GM21786 (cell line): ENCODE measurements at regions not wholly inside any gene's neighbourhood (a gene's known extent, or its start where the extent isn't known, plus 50 kb on each side); places are given as distances from the start of the nearest gene placed in this dataset.

Experiments
- ATAC-seq: cut with Tn5 transposase; IDR thresholded peaks from one replicate; pipeline ENCODE4 v1.9.1; 2021; ENCODE audit not compliant: unreplicated experiment

- no peak for ATAC-seq
These were observed 434.4 kb downstream of the RAP2B start for GRCh38 chr3:153596401-153596800.

- ATAC-seq = no peak
These were observed 437.7 kb downstream of the RAP2B start for GRCh38 chr3:153599685-153600084.

GRCh38 chr3:153600896-153601295 is 438.9 kb downstream of the RAP2B start:
- no peak for ATAC-seq

- ATAC-seq = no peak
These were observed 439.4 kb downstream of the RAP2B start for GRCh38 chr3:153601374-153601853.

GRCh38 chr3:153602801-153603200 is 440.8 kb downstream of the RAP2B start:
- ATAC-seq = no peak

DNA sequence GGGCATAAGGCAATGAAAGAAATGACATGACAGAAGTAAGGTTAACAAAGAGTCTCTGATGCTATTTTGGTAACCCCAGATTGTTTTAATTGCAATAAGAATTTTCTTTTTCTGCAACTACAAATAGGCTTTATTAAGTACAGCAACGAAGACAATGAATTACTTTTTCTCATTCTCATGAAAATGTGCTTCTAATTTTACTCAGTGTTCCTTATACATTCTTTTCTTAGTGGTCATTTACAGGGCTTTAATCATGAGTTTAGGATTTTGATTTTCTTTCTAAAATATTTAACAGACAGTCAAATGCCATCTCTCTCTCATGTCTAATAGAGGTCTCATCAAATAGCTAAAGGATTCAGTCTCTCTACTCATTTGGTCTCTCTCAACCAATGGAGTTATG is 452.1 kb downstream of the RAP2B start:
- ATAC-seq = no peak

GRCh38 chr3:153614563-153614962 is 452.5 kb downstream of the RAP2B start:
- ATAC-seq = no peak

DNA sequence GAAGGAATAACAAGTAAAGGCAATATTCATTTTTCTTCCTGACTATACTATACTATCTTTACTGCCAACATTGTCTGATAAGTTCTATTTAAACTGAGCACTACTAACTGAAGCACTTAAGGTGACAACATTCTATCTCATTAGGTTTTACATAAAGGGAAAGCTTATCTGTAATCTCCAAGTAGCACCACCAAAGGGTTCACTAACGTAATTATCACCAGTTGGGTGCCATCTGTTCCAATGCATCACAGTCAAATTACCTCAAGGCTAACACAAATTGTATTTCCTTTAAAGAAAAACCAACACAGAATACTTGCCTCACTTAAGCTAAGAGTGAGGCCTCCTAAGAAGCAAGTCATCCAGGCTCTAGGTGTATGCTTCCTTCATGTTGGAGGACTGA is 453.8 kb downstream of the RAP2B start:
- no peak for ATAC-seq

GRCh38 chr3:153617463-153617862 is 455.4 kb downstream of the RAP2B start:
- no peak for ATAC-seq

DNA sequence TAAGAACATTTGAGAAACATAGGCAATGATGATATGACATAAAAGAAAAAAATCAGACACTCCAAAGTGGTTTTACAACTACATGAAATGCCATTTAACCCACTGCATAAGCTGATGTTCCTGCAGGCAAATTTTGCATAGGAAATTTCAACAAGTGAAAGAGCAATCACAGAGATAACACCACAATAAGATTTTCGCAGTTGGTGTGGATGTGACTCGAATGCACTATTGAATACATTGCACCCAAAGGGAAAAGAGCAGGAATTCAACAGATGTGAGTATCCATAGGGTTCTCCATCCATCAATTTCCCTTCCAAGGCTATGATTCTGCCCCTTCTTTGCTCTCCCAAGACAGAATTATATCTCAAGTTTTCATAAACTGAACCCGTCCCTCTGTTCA is 456.1 kb downstream of the RAP2B start:
- ATAC-seq = no peak

DNA sequence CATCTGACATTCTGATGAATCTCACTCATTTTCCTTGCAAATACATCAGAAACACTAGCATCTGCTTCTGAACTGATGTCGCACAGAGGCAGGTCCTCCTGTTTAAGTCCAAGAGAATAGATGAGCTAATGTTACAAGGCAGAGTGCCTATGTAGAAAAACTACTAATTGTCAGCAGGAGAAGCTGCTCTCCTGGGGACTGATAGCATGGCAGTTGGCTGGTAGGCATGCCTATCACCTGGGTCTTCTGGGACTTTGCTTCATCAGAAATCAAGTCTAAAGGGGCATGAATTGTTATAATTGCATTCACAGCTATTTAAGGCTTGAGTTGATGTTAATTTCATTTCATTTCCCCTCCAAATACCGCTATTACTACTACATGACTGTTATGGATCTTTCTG is 457.2 kb downstream of the RAP2B start:
- ATAC-seq = no peak

DNA sequence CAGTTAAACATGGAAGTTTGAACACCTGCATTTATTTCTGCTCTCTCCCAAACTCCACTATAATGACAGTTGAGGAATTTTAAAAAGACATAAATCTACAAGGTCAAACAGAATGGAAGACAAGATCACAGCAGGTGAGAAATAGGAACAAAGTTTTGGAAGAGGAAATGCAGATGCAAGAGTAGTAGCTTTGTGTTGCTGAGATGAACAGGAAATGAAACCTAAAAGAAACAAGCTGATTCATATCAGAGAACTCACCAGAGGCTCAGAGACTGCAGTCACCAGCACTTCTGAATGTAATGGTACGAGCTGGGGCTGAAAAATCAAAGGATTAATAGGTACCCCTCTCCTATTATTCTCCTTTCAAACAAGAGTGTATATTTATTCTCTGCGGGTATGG is 459.9 kb downstream of the RAP2B start:
- peak; percentile 99 for ATAC-seq

GRCh38 chr3:153623834-153624233 is 461.8 kb downstream of the RAP2B start:
- no peak for ATAC-seq

- no peak for ATAC-seq
These were observed 462.4 kb downstream of the RAP2B start for GRCh38 chr3:153624310-153625030.

- no peak for ATAC-seq
These were observed 463.5 kb downstream of the RAP2B start for GRCh38 chr3:153625506-153625905.

DNA sequence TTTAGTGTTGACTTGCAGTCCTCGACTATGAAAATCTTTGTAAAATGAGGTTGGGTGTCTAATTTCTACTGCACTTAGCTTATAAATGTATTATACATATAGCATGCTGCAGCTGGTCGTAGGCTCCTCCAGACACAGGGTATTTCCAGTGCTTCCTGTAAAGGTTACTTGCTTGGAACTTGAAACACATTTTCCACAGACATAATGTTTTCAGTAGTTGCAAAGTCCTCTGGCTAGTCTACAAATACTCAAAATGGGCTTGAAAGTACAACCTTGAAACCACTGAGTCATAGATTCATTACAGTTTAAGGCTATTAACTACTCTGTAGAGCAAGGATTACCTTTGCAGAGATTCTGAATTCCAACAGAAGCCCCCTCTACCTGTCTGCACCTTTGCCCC is 464.1 kb downstream of the RAP2B start:
- no peak for ATAC-seq

GRCh38 chr3:153628591-153628990 is 466.6 kb downstream of the RAP2B start:
- ATAC-seq = no peak

GRCh38 chr3:153629148-153629547 is 467.1 kb downstream of the RAP2B start:
- ATAC-seq = no peak

DNA sequence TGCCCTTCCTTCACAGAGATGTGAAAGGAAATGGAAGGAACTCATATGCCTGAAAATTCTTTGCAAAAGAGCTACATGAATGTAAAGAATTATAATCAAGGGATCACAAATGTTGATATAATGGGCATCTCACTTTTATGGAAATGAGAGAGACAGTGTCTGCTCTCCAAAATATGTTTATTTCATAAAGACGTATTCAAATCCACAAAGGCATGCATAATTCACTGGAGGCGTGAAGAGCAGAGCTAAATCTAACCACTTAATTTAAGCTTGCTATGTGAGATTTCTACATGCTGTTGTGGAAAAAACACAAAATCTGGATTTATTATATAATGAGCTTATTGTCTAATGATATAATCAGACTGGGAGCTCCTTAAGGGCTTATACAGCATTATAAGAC is 469.1 kb downstream of the RAP2B start:
- ATAC-seq = no peak

DNA sequence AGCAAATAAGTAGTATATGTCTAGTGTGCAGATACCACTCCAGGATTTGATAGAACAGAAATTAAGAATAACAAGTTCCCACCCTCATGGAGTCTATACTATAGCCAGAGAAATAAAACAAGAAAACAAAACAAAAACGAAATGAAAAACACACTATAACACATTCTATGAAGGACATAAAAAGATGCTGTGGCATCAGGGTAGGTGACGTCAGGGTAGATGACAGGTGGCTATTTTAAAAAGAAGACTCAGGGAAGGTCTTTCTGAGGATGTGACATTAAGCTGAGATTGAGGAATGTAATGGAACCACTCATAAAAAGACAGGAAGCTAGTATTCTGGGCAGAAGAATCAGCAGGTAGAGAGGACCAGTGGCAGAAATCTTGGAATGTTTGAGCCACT is 469.6 kb downstream of the RAP2B start:
- ATAC-seq = no peak

DNA sequence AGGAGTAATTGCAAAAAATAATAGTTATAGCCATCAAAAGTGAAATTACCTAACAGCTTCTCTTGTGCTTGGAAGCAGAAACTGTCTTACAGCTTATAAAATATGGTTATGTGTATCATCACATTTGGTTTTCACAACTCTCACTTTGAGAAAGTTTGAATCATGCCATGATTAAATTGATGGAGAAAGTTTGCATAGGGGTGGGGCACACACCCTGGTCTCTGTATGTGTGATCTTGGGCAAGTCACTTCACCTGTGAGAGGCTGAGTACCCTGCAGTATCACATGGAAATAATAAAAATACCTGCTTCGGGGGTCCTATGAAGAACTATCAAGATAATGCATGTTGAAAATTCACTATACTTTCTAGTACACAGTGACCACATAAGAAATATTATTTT is 471.4 kb downstream of the RAP2B start:
- ATAC-seq = no peak

DNA sequence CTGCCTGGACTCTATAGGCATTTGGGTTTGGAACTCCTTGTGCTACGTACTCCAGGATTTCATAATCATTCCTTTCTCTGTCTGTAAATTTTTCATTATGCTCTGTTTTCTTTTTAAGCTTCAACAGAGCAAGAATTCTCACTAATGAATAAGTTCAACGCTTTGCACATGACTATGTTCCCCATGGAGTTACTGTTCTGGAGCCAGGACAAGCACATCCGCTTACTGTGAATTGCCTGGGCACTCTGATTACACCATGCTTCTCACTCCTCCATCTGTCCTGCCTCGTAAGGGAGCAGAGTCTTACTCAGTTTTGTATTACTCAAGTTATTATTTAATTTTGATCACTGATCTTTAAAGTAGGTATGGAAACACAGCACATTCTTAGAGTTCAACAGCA is 472.7 kb downstream of the RAP2B start:
- no peak for ATAC-seq

DNA sequence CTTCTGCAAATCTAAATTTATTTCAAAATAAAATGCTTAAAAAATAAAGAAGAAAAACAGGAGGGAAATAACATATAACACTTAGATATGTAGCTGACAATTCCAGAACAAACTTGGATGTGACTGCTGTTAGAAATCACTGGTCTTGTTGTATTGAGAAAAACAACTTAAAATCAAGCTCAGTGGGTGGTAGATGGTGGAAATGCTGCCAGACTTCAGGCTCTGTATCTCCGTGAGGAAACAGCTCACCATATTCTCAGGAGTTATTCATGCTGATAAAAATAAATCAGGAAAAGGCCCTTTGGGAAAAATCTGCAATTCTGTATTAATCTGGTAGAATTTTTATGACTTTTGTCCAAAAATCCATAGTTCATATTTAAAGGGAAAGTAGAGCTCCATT is 477.6 kb downstream of the RAP2B start:
- ATAC-seq = no peak
